ENCODE measurements at regions not wholly inside any gene's neighbourhood (a gene's known extent, or its start where the extent isn't known, plus 50 kb on each side); places are given as distances from the start of the nearest gene placed in this dataset.

DNA sequence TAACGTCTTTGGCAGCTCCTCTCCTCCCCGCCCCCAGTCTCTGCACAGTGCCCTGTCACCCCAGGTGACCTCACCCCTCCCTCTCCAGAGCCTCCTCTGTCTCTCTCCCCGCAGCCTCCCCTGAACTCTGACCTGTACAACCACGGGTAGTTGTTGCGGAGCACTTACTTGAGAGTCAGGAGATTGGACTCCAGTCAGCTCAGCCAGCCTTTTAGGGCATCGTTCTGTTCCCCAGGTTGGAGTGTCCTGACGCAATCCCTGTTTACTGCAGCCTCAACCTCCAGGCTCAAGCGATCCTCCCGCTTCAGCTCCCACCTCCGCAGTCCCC, 177.7 kb downstream of the UACA start:
- 47 to 63% (median 56%) methylated on average over 10 of the region's 10 CpGs for WGBS, 4 donors
- intact Hi-C loops (cut with DNase I): no loop called here

DNA sequence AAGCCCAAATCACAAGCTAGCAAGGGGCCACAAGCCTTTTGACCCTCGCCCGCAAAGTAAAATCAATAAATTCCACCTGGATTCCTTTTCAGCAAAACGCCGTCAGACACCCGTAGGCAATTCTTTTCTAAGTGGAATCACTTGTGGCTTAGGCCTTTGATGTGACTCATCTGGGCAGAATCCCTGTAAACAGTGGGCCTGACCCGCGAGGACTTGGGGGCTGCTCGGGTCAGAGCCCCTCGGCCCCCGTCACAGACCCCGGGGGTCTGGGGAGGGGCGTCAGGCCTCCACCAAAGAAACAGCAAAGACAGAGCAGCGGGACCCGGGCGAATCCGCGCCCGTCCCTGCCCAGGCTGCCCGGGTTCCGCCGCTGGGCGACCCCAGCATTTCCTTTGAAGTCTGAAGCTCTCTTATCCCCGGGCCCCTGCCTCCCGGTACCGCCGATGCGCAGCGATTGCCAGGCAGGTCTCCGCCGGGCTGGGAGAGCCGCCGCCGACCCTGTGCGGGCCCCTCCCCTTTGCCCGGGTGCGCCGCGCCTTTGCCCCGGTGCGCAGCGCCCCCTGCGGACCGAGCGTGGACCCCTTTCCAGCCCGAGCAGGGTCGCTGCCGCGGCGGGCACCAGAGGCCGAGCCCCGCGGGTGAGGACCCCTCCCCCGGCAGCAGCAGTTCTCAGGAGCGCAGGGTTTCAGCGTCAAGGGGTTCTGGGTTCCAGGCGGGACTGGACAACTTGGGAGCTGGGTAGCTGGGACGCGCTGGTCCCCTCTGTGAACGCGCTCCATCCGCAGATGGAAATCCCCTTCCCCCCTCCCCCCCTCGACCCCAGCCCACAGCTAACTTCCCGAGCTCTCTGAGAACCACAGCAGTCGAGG, 178.3 kb downstream of the UACA start:
- Histone ChIP-seq H3K4me3 (peak overlapping the region in 8 of 12 donors; percentile 15 to 27 (median 24)), H3K9me3 (no peaks in the 10 kb centered on the region), H3K36me3 (no peaks in the 10 kb centered on the region), H3K27me3 (peaks cover 0 to 22% (median 8%) of the 10 kb centered on the region in 9 donors), H3K27ac (no peak overlapping the region), H3K4me1 (peaks cover 0 to 7% (median 0%) of the 10 kb centered on the region in 12 donors)
- intact Hi-C loops (cut with DNase I): no loop called here
- ATAC-seq: peak in 3 of 4 donors; percentile 10 to 52 (median 28)
- TF ChIP-seq, protein P1, sequence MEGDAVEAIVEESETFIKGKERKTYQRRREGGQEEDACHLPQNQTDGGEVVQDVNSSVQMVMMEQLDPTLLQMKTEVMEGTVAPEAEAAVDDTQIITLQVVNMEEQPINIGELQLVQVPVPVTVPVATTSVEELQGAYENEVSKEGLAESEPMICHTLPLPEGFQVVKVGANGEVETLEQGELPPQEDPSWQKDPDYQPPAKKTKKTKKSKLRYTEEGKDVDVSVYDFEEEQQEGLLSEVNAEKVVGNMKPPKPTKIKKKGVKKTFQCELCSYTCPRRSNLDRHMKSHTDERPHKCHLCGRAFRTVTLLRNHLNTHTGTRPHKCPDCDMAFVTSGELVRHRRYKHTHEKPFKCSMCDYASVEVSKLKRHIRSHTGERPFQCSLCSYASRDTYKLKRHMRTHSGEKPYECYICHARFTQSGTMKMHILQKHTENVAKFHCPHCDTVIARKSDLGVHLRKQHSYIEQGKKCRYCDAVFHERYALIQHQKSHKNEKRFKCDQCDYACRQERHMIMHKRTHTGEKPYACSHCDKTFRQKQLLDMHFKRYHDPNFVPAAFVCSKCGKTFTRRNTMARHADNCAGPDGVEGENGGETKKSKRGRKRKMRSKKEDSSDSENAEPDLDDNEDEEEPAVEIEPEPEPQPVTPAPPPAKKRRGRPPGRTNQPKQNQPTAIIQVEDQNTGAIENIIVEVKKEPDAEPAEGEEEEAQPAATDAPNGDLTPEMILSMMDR (IDR thresholded peaks at IDR 0.05): peak in 10 of 12 donors; percentile 16 to 52 (median 27)
- no peak for TF ChIP-seq POLR2A (IDR thresholded peaks at IDR 0.05)
- WGBS, 4 donors: 16 to 27% (median 19%) methylated on average over 19 to 64 of the region's 64 CpGs
- no peak for DNase-seq

More for the DNA sequence above, 177.7 kb downstream of the UACA start:
- Histone ChIP-seq H3K27ac (no peak overlapping the region), H3K4me1 (peaks cover 0 to 7% (median 0%) of the 10 kb centered on the region in 12 donors), H3K36me3 (no peaks in the 10 kb centered on the region), H3K27me3 (peaks cover 0 to 22% (median 8%) of the 10 kb centered on the region in 9 donors), H3K9me3 (no peaks in the 10 kb centered on the region), H3K4me3 (no peak overlapping the region)
- DNase-seq (no peak), ATAC-seq (no peak)
- TF ChIP-seq, protein P1 (IDR thresholded peaks at IDR 0.05): no peak
- no peak for TF ChIP-seq POLR2A (IDR thresholded peaks at IDR 0.05)

DNA sequence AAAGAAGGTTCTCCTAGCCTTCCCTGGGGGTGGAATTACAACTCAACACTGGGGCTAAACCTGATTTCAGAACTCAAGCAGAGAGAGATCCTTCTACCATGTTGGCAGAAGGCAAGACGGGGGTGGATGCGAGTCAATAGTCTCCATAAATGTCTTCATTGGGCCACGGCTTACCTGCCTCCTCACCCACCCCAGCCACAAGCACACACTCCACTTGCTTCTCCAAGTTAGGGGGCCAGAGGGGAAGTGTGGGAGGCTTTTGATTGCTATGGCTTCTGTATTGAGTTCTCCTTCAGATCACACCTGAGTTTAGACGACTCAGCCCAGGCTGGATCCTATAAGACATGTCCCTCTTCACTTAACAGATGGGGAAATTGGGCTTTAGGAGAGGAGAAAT, 178.9 kb downstream of the UACA start:
- no peak overlapping the region for H3K4me3 ChIP-seq
- WGBS, 4 donors: 95 to 97% (median 96%) methylated on average over 4 of the region's 4 CpGs
- H3K27ac ChIP-seq: no peak overlapping the region
- no peaks in the 10 kb centered on the region for H3K36me3 ChIP-seq
- H3K4me1 ChIP-seq: peaks cover 0 to 7% (median 0%) of the 10 kb centered on the region in 12 donors
- ATAC-seq: no peak
- intact Hi-C loops (cut with DNase I): no loop called here
- DNase-seq: no peak
- H3K9me3 ChIP-seq: no peaks in the 10 kb centered on the region
- no peak for TF ChIP-seq POLR2A (IDR thresholded peaks at IDR 0.05)
- TF ChIP-seq, protein P1 (IDR thresholded peaks at IDR 0.05): no peak
- H3K27me3 ChIP-seq: peaks cover 0 to 22% (median 8%) of the 10 kb centered on the region in 9 donors

DNA sequence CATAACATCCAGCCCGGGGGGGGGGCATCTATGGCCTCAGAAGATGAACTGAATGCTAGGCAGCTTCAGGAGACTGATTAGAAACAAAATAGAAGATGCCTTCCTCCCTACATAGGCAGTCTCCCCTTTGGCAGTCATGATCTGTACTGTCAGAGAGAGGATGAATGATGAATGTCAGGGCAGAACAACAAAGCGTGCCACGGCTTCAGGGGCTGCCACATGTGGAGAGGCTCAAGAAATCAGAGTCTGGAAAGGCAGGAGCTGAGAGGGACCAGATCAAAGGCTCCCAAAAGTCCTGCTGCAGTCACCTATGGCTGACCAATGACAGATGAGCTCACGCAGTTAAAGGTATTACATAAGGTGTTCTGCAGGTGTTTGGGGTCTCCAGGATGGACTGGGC, 180.4 kb downstream of the UACA start:
- H3K9me3 ChIP-seq: no peaks in the 10 kb centered on the region
- H3K4me1 ChIP-seq: peaks cover 0 to 7% (median 0%) of the 10 kb centered on the region in 12 donors
- intact Hi-C loops (cut with DNase I): no loop called here
- no peak overlapping the region for H3K4me3 ChIP-seq
- H3K27ac ChIP-seq: no peak overlapping the region
- H3K27me3 ChIP-seq: peaks cover 0 to 19% (median 8%) of the 10 kb centered on the region in 9 donors
- H3K36me3 ChIP-seq: no peaks in the 10 kb centered on the region
- no peak for DNase-seq
- no peak for ATAC-seq
- 71 to 89% (median 75%) methylated on average over 4 of the region's 4 CpGs for WGBS, 4 donors
- no peak for TF ChIP-seq POLR2A (IDR thresholded peaks at IDR 0.05)
- TF ChIP-seq, protein P1 (IDR thresholded peaks at IDR 0.05): no peak

All from heart left ventricle (tissue), 16 donors.